ENCODE measurements at regions not wholly inside any gene's neighbourhood (a gene's known extent, or its start where the extent isn't known, plus 50 kb on each side); places are given as distances from the start of the nearest gene placed in this dataset.

DNA sequence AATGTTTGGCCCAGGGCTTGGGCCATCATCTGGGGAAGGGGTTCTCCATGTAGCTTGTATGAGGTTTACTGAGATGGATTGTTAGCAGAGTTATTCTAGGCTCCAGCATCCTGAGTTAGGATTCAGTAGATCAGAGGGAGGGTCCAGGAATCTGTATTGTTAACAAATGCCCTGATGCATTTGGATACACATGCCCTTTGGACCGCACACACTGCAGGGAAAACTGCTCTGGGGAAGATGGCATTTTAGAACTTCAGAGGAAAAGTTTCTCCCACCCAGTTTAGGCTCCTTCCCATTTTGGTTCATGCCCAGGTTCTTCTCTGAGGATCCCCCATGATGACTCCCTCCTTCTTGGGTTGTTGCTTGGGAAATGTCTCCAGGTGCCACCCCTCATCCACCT, 193.3 kb downstream of the KTN1 start (continued):
- TF ChIP-seq, protein P1, sequence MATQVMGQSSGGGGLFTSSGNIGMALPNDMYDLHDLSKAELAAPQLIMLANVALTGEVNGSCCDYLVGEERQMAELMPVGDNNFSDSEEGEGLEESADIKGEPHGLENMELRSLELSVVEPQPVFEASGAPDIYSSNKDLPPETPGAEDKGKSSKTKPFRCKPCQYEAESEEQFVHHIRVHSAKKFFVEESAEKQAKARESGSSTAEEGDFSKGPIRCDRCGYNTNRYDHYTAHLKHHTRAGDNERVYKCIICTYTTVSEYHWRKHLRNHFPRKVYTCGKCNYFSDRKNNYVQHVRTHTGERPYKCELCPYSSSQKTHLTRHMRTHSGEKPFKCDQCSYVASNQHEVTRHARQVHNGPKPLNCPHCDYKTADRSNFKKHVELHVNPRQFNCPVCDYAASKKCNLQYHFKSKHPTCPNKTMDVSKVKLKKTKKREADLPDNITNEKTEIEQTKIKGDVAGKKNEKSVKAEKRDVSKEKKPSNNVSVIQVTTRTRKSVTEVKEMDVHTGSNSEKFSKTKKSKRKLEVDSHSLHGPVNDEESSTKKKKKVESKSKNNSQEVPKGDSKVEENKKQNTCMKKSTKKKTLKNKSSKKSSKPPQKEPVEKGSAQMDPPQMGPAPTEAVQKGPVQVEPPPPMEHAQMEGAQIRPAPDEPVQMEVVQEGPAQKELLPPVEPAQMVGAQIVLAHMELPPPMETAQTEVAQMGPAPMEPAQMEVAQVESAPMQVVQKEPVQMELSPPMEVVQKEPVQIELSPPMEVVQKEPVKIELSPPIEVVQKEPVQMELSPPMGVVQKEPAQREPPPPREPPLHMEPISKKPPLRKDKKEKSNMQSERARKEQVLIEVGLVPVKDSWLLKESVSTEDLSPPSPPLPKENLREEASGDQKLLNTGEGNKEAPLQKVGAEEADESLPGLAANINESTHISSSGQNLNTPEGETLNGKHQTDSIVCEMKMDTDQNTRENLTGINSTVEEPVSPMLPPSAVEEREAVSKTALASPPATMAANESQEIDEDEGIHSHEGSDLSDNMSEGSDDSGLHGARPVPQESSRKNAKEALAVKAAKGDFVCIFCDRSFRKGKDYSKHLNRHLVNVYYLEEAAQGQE (IDR thresholded peaks at IDR 0.05; ENCODE audit: unreplicated experiment) = no peak

DNA sequence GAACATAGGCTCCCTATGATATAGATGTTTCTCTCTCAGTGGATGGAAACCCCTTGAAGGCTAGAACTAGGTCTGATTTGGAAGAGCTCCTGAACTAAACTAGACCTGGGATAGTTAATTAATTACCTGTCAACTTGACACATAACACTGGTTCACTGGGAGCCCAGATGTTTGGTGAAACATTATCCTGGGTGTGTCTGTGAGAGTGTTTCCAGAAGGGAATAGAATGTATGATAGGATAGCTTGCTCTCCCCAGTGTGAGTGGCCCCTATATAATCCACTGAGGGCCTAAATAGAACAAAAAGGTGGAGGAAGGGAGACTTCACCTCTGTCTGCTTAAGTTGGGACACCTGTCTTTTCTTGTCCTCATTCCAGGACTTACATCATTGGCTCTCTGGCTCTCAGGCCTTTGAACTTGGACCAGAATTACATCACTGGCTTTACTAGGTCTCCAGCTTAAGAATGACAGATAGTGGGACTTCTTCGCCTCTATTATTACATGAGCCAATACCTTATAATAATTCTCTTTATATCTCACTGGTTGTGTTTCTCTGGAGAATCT, 194.1 kb downstream of the KTN1 start:
- Histone ChIP-seq H3K27me3 (ENCODE audit: insufficient read depth) (no peaks in the 10 kb centered on the region), H3K4me1 (ENCODE audit: insufficient read depth) (no peaks in the 10 kb centered on the region), H4K20me1 (replicated peaks; ENCODE audit: insufficient read depth) (no peaks in the 10 kb centered on the region), H3K4me3 (no peak overlapping the region), H2AFZ (no peak overlapping the region), H3K4me2 (no peak overlapping the region), H3F3A (replicated peaks; ENCODE audit: low read depth) (no peaks in the 10 kb centered on the region), H3K9me2 (ENCODE audit: insufficient read depth) (peaks cover 19% of the 10 kb centered on the region), H3K36me3 (ENCODE audit: insufficient read depth) (no peaks in the 10 kb centered on the region), H3K27ac (ENCODE audit: low read depth) (no peak overlapping the region), H3K79me2 (replicated peaks; ENCODE audit: insufficient read depth) (no peaks in the 10 kb centered on the region)
- ATAC-seq = no peak
- H3K27ac Mint-ChIP-seq = no peak overlapping the region
- no peaks in the 10 kb centered on the region for H3K4me1 Mint-ChIP-seq
- H3K27me3 Mint-ChIP-seq (ENCODE audit: insufficient read depth, low read depth, poor library complexity) = no peaks in the 10 kb centered on the region
- no peak overlapping the region for H3K4me3 Mint-ChIP-seq
- H3K36me3 Mint-ChIP-seq (ENCODE audit: low read depth) = no peaks in the 10 kb centered on the region
- no peaks in the 10 kb centered on the region; the same call in 2 of the 3 replicates for H3K9me3 Mint-ChIP-seq
- DNase-seq (ENCODE audit: low spot score) = no peak
- no peak for TF ChIP-seq STAT1 (IDR thresholded peaks at IDR 0.05; ENCODE audit: unreplicated experiment)
- TF ChIP-seq ZNF114 (CRISPR knock-in tag; IDR thresholded peaks at IDR 0.05) = no peak
- TF ChIP-seq, protein P1 (IDR thresholded peaks at IDR 0.05; ENCODE audit: unreplicated experiment) = no peak
- TF ChIP-seq CREB1 (CRISPR knock-in tag; IDR thresholded peaks at IDR 0.05; ENCODE audit: low read depth) = no peak
- no peak for TF ChIP-seq EZH2phosphoT487 (IDR thresholded peaks at IDR 0.05; ENCODE audit: unreplicated experiment)
- no peak for TF ChIP-seq JUNB (IDR thresholded peaks at IDR 0.05; ENCODE audit: unreplicated experiment)
- no peak for TF ChIP-seq ZNF331 (CRISPR knock-in tag; IDR thresholded peaks at IDR 0.05; ENCODE audit: low read depth)
- TF ChIP-seq, protein P2, sequence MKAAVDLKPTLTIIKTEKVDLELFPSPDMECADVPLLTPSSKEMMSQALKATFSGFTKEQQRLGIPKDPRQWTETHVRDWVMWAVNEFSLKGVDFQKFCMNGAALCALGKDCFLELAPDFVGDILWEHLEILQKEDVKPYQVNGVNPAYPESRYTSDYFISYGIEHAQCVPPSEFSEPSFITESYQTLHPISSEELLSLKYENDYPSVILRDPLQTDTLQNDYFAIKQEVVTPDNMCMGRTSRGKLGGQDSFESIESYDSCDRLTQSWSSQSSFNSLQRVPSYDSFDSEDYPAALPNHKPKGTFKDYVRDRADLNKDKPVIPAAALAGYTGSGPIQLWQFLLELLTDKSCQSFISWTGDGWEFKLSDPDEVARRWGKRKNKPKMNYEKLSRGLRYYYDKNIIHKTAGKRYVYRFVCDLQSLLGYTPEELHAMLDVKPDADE (IDR thresholded peaks at IDR 0.05) = no peak
- TF ChIP-seq ZNF462 (CRISPR knock-in tag; IDR thresholded peaks at IDR 0.05) = no peak
- no peak for TF ChIP-seq NANOG (IDR thresholded peaks at IDR 0.05; ENCODE audit: borderline replicate concordance)

All from GM23338 (cell line).